ENCODE measurements at regions not wholly inside any gene's neighbourhood (a gene's known extent, or its start where the extent isn't known, plus 50 kb on each side); places are given as distances from the start of the nearest gene placed in this dataset.

- 69% methylated on average over 11 of the region's 11 CpGs for WGBS
- H3K4me1 ChIP-seq = peaks cover 5% of the 10 kb centered on the region
Observed at GRCh38 chr14:97688631-97689336, 891.6 kb downstream of the VRK1 start.

DNA sequence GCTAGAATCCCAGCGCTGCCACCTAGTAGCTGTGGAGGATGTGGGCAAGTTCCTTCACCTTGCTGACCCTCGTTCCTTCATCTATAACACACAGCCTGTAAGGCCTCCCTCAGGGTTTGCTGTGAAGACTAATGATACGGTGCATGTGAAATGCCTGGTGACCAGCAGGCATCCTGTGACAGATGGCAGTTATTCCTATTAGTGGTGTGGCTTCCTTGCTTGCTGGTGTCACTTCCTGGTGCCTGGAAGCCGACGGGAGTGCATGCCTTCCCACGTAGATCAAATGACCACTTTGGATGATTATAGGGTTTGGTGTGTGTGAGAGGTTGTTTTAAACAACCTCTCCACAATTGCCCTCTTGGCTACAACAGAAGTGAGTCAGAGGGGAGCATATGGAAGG lies 894.9 kb downstream of the VRK1 start:
- H3K27ac ChIP-seq = no peak overlapping the region
- no peak overlapping the region for H3K4me3 ChIP-seq
- H3K36me3 ChIP-seq = no peaks in the 10 kb centered on the region
- H3K4me1 ChIP-seq = peaks cover 5% of the 10 kb centered on the region
- H3K9me3 ChIP-seq = no peaks in the 10 kb centered on the region
- 74% methylated on average over 6 of the region's 6 CpGs for WGBS
- no peaks in the 10 kb centered on the region for H3K27me3 ChIP-seq
- no peak for DNase-seq (ENCODE audit: low spot score in 2 of 2)
- no peak for TF ChIP-seq POLR2AphosphoS5 (IDR thresholded peaks at IDR 0.05)
- TF ChIP-seq EP300 (IDR thresholded peaks at IDR 0.05) = no peak
- TF ChIP-seq CTCF (IDR thresholded peaks at IDR 0.05) = no peak
- no peak for TF ChIP-seq POLR2A (IDR thresholded peaks at IDR 0.05)

More at GRCh38 chr14:97688631-97689336, 891.6 kb downstream of the VRK1 start:
- Histone ChIP-seq H3K27me3 (no peaks in the 10 kb centered on the region), H3K36me3 (no peaks in the 10 kb centered on the region), H3K4me3 (no peak overlapping the region), H3K9me3 (no peaks in the 10 kb centered on the region), H3K27ac (peak overlapping the region; percentile 50)
- TF ChIP-seq CTCF (IDR thresholded peaks at IDR 0.05) (no peak), EP300 (IDR thresholded peaks at IDR 0.05) (no peak), POLR2AphosphoS5 (IDR thresholded peaks at IDR 0.05) (no peak)
- peak in 1 of 2 donors; percentile 66 for DNase-seq (ENCODE audit: low spot score in 2 of 2)

DNA sequence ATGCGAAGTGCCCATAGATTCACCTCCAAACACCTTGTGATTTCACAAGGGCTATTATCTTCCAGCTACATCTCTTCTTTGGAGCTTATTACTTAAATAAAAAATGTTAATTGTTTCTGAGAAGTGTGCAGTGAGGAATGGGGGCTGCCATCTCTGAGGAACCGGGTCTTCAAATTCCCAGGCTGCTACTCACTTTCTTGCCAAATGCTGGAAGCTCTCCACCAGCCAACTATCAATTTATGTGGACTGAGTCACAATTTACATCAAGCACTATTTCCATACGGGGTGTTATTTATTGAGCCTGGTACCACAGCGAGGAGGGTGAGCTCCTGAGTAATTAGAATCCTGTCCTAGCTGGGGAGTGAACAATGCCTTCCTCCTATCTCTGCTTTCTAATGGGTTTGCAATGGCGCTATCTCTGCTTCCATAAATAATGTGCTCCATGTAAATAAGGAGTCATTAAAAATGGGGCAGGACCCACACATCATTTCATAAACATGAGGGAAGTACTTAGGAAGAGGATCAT lies 898.3 kb downstream of the VRK1 start:
- Histone ChIP-seq H3K27ac (no peak overlapping the region), H3K27me3 (no peaks in the 10 kb centered on the region), H3K4me1 (no peaks in the 10 kb centered on the region), H3K4me3 (no peak overlapping the region), H3K36me3 (no peaks in the 10 kb centered on the region), H3K9me3 (no peaks in the 10 kb centered on the region)
- WGBS = 63% methylated on average over 5 of the region's 5 CpGs
- TF ChIP-seq POLR2AphosphoS5 (IDR thresholded peaks at IDR 0.05) (no peak), EP300 (IDR thresholded peaks at IDR 0.05) (no peak), POLR2A (IDR thresholded peaks at IDR 0.05) (no peak)
- no peak for DNase-seq (ENCODE audit: low spot score in 2 of 2)

GRCh38 chr14:97697772-97698171 lies 900.6 kb downstream of the VRK1 start:
- Histone ChIP-seq H3K9me3 (no peaks in the 10 kb centered on the region), H3K27me3 (no peaks in the 10 kb centered on the region), H3K27ac (no peak overlapping the region), H3K36me3 (no peaks in the 10 kb centered on the region), H3K4me3 (no peak overlapping the region), H3K4me1 (no peaks in the 10 kb centered on the region)
- no peak for DNase-seq (ENCODE audit: low spot score in 2 of 2)
- WGBS = 86% methylated on average over 2 of the region's 2 CpGs
- no peak for TF ChIP-seq CTCF (IDR thresholded peaks at IDR 0.05)
- no peak for TF ChIP-seq EP300 (IDR thresholded peaks at IDR 0.05)
- TF ChIP-seq POLR2A (IDR thresholded peaks at IDR 0.05) = no peak
- TF ChIP-seq POLR2AphosphoS5 (IDR thresholded peaks at IDR 0.05) = no peak

GRCh38 chr14:97699026-97699425 lies 901.8 kb downstream of the VRK1 start:
- no peaks in the 10 kb centered on the region for H3K27me3 ChIP-seq
- no peak overlapping the region for H3K4me3 ChIP-seq
- TF ChIP-seq POLR2A (IDR thresholded peaks at IDR 0.05) (no peak), CTCF (IDR thresholded peaks at IDR 0.05) (no peak), EP300 (IDR thresholded peaks at IDR 0.05) (no peak), POLR2AphosphoS5 (IDR thresholded peaks at IDR 0.05) (no peak)
- H3K27ac ChIP-seq = no peak overlapping the region
- H3K9me3 ChIP-seq = no peaks in the 10 kb centered on the region
- H3K4me1 ChIP-seq = no peaks in the 10 kb centered on the region
- 88% methylated on average over 3 of the region's 3 CpGs for WGBS
- H3K36me3 ChIP-seq = no peaks in the 10 kb centered on the region
- no peak for DNase-seq (ENCODE audit: low spot score in 2 of 2)

Measured in suprapubic skin (tissue), 4 donors.